ENCODE measurements at regions not wholly inside any gene's neighbourhood (a gene's known extent, or its start where the extent isn't known, plus 50 kb on each side); places are given as distances from the start of the nearest gene placed in this dataset.

DNA sequence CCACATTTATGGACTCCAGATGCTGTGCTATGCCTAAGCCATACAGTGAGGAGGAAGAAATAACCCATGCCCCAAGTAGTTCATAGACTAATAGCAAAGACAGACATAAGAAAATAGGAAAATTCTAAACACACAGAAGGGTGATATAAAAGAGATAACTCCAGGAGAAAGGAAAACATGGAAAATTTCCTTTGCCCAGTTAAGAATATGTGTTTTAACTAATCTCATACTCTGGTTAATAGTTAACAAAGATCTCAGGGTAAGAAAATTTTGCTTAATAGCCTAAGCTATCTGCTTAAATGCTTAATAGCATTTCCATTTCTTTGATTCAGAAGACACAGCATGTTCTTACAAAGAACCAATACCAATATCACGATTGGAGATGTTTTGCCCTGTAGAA lies 358.0 kb downstream of the MSX2 start:
- no peak for DNase-seq (ENCODE audit: extremely low spot score, insufficient read length, low read depth)
- FAIRE-seq: no peak

DNA sequence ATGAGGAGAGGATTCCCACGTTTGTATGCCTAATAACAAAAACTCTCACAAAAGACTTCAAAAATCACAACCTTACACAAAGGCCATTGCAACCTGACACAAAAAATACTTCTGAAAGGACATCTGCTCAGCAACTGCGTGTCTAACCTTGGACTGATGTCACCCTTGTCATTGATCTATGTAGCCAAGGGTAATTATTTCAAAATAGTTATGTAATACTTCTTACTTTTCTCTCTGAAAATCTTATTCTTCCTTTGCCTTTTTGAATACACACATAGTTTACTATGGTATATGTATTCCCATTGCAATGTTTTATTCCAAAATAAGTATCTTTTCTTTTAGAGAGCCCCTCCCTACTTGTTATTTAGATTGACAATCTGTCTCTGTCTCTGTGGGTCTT lies 355.3 kb downstream of the MSX2 start:
- FAIRE-seq (no peak), DNase-seq (ENCODE audit: extremely low spot score, insufficient read length, low read depth) (no peak)

DNA sequence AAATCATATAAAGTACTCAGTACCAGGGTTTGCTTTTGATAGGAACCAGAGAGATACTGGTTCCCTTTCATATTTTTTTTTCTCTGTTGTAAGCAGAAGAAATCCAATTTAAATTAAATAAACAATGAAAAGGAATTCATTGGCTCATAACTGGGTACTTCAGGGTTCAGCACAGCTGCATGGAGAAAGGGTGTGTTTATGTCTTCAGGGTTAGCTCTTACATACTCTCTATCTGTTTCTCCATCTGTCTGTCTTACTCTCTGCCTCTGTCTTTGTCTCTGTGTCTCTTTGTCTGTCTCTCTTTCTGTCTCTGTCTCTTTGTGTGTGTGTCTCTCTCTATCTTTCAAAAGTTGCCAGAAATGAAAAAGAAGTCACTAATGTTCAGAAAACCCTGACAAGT lies 345.9 kb downstream of the MSX2 start:
- no peak for FAIRE-seq
- no peak for DNase-seq (ENCODE audit: extremely low spot score, insufficient read length, low read depth)

DNA sequence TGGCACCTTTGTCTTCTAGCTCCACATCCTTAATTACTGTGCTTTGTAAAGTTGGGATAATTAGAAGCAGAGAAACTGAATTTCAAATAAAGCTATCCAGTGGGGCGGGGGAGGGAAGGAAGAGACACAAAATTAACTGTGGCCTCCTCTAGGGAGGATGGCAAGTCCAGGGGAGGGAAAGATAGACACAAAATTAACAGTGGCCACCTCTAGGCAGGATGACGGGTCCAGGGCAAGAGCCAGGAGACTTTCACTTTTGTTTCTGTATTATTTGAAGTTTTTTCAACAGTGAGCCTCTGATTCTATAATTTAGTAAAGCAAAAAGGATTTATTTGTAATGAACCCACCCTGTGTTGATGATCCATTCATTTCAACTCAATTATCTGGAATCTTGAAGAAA lies 335.9 kb downstream of the MSX2 start:
- no peak for FAIRE-seq
- no peak for DNase-seq (ENCODE audit: extremely low spot score, insufficient read length, low read depth)

DNA sequence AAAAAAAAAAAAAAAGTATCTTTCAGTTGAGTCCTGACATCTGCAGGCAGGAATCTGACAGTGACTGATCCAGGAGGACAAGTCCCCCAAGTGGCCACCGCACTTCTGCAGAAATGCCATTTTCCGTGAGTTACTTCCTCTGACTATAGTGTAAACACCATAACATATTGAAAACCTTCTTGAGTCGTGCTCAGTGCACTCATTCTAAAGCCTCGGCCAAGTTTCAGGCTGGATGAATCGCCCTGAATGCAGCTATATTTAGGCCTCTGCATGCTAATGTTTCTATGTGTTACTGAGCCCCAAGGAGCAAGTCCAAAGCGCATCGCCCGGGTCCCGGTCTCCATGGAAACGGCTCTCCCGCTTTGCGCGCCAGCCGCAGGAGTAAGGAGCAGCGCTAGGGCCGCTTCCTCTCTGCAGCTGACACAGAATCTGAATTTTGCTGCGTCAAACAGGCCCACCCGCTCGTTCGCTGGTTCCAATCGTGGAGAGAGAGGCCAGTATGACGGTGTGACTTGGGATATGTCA lies 335.4 kb downstream of the MSX2 start:
- DNase-seq (ENCODE audit: extremely low spot score, insufficient read length, low read depth) (no peak), FAIRE-seq (no peak)

DNA sequence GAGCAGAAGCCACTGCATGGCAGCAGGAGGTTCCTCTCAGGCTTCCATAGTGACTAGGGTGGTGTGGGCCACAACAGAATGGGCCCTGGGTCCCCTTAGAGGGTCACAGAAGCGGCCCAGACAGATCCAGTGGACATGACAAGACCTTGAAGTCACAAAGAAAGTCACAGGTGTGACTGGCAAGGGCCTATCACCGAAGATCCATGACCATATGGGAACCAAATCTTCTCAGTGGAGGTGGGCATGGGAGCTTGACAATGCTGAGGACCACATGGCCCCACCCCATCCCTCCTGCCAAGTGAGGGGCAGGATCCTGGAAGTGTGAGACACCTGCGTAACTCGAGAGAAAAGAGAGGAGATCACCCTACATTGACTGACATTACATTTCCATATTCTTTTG lies 332.4 kb downstream of the MSX2 start:
- FAIRE-seq (no peak), DNase-seq (ENCODE audit: extremely low spot score, insufficient read length, low read depth) (no peak)

DNA sequence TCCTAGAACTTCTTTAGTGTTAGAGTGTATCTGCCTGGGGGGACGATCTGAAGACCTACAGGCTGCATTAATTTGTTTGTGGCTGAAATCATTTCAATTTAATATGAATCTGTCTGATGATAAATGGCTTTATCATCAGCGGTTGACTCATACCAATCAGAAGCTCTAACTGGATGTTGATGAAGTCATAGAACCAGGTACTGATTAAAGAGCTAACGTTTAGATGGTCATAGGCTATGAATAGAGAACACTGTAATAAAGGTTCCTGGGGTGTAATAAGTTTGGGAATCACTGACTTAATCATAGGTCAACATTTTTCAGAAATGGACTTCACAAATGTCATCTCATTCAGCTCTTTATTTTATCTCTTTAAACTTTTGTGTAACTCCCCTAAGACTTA lies 329.9 kb downstream of the MSX2 start:
- DNase-seq (ENCODE audit: extremely low spot score, insufficient read length, low read depth) (no peak), FAIRE-seq (no peak)

DNA sequence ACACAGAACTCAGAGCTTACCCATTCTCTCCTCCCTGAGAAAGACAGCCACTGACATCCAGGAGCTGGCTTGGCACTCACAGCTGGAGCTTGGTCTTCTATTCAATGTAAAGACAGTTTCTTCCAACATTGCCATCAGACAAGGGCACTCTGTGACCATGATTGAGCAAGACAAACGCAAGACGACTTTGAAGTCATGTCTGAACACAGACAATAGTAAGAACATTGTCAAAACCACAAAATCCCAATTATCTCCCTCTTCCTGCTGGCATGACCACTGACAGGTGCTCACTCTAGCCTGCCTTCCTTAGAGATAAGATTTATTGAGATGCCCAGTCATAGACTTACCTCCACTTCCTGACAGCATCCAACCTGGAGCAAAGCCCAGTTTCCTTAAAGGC lies 328.0 kb downstream of the MSX2 start:
- DNase-seq (ENCODE audit: extremely low spot score, insufficient read length, low read depth) (no peak), FAIRE-seq (no peak)

DNA sequence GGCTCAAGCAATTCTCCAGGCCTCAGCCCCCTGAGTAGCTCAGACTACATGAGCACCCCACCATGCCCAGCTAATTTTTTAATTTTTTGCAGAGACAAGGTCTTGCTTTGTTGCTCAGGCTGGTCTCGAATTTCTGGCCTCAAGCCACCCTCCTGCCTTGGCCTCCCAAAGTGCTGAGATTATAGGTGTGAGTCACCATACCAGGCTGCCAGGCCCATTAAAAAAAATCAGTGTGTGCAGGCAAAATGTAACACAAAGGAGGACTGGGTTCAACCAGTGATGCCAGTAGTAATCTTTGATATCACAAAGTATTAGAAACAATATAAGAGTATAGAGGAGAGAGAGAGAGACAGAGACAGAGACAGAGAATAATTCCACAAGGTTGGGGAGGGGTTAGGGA lies 322.7 kb downstream of the MSX2 start:
- FAIRE-seq (no peak), DNase-seq (ENCODE audit: extremely low spot score, insufficient read length, low read depth) (no peak)

DNA sequence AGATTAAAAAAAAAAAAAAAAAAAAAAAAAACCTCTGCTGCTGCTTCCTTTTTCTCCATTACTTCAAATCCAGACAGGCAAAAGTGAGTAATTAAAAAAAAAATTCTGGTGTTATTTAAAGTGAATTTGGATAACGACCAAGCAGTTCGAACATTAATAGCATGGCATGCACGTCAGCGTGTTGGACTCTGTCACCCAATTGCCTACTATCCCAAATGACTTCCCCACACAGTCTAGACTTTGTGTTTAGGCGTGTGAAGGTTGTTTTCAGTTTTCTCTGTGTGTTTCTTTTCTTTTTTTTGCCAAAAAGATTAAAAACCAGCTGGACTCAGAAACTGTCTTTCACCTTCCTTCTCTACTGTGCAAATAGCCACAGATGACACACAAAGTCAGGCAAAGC lies 321.4 kb downstream of the MSX2 start:
- DNase-seq (ENCODE audit: extremely low spot score, insufficient read length, low read depth): no peak
- FAIRE-seq: no peak

DNA sequence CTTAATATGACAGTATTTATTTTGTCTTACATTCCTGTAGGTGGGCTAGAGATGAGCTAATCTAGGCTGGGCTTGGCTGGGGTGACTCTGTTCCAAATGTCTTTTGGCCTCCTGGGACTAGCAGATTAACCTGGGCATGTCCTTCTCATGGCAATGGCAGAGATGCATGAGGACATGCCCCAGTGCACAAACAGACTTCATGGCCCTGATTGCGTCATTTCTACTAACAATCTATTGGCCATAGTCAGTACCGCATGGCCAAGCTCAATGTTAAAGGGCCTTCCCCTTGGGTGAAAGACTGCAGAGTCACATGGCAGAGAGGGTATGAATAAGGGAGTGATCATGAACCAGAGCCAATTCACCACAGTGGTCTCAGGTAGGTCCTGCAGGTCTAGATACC lies 313.4 kb downstream of the MSX2 start:
- FAIRE-seq: no peak
- DNase-seq (ENCODE audit: extremely low spot score, insufficient read length, low read depth): no peak

DNA sequence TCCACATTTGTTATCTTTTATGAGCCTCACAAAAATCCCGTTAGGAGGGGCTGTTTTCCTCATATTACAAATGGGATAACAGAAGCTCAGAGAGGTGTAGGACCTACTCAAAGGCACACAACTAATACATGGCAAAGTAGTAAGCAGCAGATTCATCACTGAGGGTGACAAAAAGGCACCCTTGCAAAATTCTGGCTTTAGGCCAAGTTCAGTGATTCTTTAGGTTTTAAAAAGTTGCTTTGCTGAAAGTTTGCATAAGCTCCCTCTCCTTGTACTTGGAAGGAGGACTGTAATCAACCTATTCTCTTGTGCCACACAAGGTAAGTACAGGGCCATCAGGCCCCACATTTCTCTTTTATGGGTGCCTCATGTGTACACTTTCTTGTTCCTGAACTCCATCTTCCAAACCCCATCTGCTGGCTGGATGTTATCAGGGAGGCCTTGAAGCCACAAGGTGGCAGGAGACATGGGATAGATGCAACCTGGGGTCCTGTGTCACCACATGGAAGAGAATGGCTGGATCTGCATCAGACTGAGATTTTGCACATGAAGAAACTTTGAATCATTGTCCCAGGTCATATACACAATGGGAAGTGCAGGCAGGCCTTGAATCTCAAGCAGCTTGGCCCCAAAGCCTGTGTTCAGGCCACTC lies 311.6 kb downstream of the MSX2 start:
- FAIRE-seq: no peak
- DNase-seq (ENCODE audit: extremely low spot score, insufficient read length, low read depth): no peak

DNA sequence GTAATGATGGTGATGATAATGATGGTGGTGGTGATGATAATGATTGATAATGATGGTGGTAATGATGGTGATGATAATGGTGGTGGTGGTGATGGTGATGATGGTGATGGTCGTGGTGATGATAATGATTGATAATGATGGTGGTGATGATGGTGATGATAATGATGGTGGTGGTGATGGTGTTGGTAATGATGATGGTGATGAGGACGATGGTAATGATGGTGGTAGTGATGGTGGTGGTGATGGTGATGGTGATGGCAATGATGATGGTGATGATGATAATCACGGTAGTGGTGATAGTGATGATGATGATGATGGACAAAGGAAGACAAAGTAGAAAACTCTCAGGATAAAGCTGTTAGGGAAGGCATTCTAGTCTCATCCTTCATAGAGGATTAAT lies 310.5 kb downstream of the MSX2 start:
- DNase-seq (ENCODE audit: extremely low spot score, insufficient read length, low read depth): no peak
- no peak for FAIRE-seq

DNA sequence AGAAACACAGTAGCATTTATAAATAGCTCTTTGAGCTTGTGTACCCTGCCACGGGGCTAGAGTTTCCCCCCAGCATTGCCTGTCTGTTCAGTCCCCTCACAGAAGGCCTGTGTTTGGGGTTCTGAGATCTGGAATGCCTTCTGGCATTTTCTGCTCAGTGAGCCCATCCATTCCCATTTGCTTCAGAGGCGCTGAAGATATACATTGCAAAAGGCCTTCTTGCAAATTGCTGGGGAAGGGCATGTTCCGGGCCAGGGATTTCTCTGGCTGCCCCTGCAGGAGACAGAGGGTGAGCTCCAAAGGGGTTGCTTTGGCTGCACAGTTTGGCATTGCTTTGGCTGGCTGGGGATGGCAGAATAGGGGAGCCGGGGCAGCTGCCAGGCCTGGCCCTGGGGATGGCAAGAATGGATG lies 308.4 kb downstream of the MSX2 start:
- FAIRE-seq (no peak), DNase-seq (ENCODE audit: extremely low spot score, insufficient read length, low read depth) (no peak)

DNA sequence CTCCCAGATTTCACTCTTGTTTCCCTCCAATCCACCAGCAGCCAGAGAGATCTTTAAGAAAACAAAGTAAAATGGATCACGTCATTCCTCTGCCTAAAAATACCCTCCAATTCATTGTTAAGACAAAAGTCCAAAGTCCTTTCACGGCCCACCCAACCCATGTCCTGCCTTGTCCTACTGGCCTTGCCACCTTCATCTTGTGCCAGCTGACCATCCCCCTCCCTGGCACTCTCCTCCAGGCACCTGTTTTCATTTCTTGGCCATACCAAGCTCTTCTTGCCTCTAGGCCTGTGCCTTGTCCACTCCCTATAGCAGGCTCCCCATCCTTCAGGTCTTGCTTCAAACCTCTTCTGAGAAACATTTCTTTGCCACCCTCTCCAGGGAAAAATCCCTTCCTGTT lies 307.6 kb downstream of the MSX2 start:
- no peak for DNase-seq (ENCODE audit: extremely low spot score, insufficient read length, low read depth)
- FAIRE-seq: no peak

DNA sequence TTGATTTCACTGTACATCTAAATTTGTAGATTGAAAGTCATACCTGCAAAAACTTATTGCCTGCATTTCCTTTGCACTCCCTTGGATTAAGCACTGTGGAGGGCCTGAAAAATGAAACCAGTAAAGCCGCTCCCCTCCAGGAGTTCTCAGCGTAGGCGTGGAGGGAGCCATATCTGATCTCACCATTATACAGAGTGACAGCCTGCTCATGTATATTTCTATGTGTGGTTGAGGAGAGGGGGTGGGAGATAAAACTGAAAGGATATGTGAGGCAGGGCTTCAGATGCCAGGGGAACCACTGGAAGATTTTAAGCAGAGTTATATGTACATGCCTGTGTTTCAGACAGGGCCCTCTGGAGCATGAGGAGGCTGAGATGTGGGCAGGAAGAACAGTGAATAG lies 303.0 kb downstream of the MSX2 start:
- FAIRE-seq (no peak), DNase-seq (ENCODE audit: extremely low spot score, insufficient read length, low read depth) (no peak)

DNA sequence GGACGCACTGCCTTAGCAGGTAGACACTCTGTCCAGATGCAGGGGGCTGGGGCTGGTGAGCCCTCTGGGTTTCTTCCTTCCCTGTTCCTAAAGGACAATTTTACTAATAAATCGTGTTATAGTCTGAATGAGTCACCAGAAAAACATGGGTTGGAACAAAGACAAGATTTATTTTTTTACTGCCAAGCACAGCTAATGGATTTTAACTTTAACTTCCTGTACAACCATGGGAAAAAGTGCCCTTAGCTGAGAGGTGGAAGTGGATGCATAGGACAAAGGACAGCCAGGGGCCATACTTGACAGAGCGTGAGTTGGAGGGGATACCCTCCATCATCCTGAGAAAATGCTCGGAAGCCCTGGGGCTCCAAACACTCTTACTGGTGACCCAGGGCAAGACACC lies 300.7 kb downstream of the MSX2 start:
- FAIRE-seq (no peak), DNase-seq (ENCODE audit: extremely low spot score, insufficient read length, low read depth) (no peak)

DNA sequence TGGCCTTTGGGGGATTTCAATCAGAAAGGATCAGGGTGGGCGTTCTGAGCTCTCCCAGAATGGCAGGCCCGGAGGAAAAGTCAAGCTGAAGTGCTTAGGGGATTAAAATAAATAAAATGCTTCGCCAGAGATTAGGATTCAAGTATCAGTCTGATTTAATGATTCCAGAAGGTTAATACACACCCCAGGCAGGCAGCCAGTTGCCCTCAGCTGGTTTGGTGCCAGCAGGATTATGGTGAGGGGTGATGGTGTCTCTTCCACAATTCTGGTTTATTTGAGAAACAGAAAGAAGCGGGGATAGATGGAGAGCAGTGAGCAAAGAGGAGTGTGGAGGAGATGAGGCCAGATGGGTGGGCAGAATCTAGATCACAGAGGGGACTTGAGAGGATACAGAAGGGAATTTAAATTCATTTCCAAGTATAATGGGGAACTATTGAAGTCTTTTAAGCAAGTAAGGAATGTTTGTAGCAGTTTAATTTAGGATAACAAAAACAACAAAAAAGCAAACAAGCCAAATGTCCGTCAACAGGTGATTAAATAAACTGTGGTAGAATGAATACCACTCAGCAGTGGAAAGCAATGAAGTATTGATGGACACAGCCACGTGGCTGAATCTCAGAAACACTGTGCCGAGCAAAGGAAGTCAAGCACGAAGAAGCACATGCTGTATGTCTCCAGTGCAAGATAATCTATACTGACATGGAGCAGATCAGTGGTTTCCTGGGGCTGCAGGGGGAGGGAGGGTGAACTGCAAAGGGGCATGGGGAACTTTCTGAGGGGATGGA lies 297.7 kb downstream of the MSX2 start:
- no peak for FAIRE-seq
- DNase-seq (ENCODE audit: extremely low spot score, insufficient read length, low read depth): no peak

DNA sequence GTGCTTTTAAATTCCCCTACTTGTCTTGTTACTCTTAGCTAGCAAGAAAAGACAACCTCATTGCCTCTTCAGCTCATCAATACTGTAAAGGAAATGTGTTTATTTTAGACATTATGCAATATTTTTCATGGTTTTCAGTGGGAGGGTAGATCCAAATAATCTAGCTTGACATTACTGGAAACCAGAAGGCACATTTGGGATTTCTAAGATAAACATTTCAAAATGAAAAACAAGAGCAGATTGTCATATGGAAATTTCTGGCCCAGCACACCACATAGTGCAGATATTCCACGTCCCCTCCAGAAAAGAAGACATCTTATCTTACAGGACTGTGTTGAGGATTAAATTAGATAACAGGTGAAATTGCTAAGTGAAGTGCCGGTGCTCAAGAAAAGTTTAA lies 296.9 kb downstream of the MSX2 start:
- no peak for FAIRE-seq
- no peak for DNase-seq (ENCODE audit: extremely low spot score, insufficient read length, low read depth)

DNA sequence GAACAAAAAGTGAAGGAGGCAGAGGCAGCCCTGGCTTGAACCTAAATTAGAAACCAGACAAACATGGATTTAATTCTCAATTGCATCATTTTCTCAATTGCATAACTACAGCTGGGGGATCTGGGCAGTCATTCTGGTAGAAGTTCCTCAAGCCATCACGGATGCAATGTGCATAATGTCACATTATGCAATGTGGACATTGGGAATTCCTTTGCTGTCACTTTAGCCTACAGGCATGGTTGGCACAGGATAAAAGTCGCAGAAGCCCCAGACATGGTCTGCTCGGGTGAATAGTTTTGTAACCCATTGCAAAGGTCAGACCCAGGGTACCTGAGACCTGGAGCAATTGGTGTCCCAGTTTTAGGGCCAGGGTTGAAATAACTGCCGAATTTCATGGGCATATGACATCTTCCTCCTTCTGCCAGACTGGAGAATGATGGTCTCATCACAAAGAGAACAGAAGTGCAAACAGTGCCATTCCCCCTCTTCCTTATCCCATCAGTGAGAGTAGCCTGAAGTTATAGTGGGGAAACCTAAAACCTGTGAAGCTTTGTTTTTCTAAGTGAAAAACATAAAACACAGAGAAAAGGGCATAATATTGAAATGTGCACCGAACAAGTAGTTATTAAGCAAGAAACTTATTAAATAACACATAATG lies 290.8 kb downstream of the MSX2 start:
- DNase-seq (ENCODE audit: extremely low spot score, insufficient read length, low read depth) (no peak), FAIRE-seq (no peak)

DNA sequence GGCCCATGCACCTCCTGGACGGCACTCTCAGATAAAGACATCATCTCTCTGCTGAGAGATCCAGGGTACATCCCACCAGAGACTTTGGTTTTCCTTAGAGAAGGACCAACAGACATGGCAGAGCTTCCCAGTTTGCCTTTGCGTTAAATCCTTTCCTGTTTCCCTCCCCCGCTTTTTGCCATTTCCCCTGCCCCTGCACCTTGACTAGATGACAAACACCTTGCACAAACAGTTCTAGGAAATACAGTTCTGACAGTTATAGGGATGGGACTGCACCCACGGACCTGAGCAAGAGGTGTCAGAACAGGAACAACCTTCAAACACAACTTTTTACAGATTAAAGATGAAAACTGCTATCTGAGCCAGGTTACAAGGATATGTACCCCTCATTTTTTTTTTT lies 288.9 kb downstream of the MSX2 start:
- FAIRE-seq: no peak
- no peak for DNase-seq (ENCODE audit: extremely low spot score, insufficient read length, low read depth)

Data from GM18507 (cell line).